Putamen (tissue), 1 donor: ENCODE measurements at regions not wholly inside any gene's neighbourhood (a gene's known extent, or its start where the extent isn't known, plus 50 kb on each side); places are given as distances from the start of the nearest gene placed in this dataset.

ENCODE experiments used
- DNase-seq: peaks from one replicate; pipeline ENCODE4 v3.0.0-alpha.2; 2016; ENCODE audit warnings: low spot score

GRCh38 chr10:31081937-31082840 lies 50.5 kb upstream of the ZNF438 start:
- DNase-seq = no peak

- peak; percentile 12 for DNase-seq
Observed at GRCh38 chr10:31083765-31084184, 52.1 kb upstream of the ZNF438 start.

DNA sequence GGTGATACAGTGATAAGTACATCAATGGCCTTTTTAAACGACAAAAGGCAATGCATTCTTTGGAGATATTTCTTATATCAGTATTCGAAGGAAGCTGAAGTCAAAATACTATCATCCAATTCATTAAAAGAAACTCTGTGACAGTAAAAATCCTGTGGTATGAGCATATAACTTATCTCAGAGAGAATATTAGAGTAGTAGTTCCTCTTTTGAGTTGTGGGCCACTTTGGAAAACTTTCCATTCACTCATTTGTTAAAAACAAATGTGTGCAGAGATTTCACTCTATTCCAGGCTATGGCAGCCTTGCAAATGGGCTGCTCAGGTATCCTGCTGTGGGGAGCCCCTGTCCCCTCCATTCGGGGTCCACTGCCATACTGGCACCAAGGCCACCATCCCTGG lies 55.3 kb upstream of the ZNF438 start:
- DNase-seq = no peak

- DNase-seq = no peak
Observed at GRCh38 chr10:31087851-31088250, 56.2 kb upstream of the ZNF438 start.

GRCh38 chr10:31090894-31091607 lies 59.4 kb upstream of the ZNF438 start:
- DNase-seq = no peak

DNA sequence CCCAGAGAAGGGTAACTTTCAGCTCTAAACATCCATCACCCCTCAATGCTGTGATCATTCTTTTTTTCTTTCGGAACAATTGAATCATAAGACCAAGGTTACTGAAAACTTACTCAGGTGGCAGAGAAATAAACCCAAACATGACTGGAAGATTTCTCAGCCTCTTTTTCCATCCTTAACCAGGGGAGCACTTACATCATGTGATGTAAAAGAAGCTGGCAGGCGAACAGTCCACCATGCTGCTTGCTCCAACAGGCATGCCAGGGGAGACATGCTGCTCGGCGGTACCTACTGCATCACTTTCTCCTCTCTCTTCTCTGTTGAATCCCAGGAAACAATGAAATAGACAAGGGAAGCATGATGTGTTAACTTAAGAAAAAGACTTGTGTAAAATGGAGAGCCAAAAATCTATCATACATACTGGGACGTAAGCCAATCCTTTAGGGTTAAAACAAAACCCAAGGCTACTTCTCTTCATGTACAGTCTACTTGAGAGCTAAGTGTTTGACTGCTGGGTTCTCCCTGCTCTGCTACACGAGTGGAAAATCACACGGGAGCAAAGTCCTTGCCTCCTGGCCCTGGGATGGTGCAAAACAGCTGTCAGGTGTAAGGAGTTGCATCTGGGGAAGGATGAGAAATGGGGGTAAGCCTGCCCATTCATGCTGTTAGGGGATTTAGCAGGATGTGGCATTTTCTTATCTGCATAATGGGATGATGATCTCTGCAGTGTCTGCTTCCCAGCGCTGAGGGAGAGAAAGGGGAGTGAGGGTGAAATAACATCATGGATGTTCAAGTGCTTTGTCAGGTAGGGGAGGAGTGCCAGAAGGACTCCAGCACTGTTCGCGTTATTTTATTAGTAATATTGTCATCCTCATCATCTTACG lies 64.3 kb upstream of the ZNF438 start:
- no peak for DNase-seq

DNA sequence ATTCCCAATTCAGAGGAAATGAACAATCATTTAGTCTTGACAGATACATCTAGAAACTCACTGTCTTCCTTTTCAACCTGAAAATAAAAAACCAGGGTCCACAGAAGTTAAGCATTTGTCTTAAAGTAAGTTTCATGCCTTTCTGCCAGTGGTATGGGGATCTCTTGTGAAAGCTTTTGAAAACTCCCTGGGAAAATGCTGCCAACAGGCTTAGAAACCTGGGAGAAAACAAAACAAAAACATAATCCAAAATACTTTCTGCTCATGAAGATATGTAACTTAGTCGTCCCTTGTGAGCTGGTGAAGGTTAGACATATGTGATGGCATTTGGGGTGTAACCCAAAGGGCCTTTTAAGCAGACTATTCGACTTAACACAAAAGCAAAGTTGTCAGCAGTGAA lies 66.4 kb upstream of the ZNF438 start:
- DNase-seq = no peak

DNA sequence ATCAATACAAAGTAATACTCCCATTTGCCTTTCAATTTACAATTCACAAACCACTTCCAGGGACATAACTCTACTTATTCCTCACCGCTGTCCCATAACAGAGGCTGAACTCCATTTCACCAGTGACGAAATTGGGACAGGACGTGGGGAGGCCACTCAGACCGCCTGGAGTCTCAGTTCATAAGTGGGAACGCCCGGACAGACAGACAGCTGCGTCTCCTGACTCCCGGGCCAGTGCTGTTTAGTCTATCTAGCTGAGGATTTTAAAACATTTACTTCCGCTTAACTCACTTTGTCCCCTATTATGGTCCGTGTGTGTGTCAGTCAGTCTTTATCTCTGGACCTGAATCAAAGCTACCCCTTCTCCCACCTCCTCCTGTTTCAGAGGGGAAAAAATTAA lies 67.4 kb upstream of the ZNF438 start:
- no peak for DNase-seq

GRCh38 chr10:31099664-31100063 lies 68.0 kb upstream of the ZNF438 start:
- no peak for DNase-seq

DNA sequence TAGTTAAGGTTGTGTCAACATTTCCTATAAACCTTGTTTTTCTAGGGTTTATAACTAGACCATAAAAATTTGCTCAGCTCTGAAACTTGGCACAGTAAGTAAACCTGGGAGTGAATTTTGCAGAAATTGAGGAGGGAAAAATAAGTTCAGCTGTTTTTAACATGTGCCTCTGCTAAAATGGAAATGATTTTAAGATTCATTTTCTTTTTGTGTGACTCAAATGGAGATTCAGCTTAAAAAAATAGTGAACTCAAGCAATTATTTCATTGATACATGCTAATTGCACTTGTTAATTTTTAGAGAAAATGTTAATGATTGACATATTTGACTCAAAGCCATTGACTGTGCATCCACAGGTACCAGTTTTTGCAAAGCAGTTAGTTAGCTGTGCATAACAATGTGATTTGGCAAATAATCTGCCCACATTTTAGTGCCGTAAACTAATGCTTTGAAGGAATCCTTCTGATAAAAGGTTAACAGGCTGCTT lies 68.5 kb upstream of the ZNF438 start:
- DNase-seq = no peak

DNA sequence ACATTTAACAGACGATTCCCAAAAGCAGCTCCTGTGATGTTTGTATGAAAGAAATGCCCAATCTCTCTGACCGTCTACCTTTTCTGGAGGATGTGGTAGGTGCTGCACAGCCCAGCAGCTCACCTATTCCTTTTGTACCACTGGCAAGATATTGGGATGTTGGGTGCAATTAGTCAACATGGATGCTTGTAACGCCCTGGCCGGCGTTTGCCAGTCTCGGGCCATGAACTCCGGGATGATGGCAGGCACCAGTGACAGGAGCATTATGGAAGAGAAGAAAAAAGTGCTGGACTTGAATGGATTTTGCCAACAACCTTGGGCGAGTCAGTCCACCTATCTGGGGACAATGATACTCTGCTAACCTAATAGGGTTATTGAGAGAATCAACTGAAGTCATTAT lies 69.0 kb upstream of the ZNF438 start:
- DNase-seq = no peak

DNA sequence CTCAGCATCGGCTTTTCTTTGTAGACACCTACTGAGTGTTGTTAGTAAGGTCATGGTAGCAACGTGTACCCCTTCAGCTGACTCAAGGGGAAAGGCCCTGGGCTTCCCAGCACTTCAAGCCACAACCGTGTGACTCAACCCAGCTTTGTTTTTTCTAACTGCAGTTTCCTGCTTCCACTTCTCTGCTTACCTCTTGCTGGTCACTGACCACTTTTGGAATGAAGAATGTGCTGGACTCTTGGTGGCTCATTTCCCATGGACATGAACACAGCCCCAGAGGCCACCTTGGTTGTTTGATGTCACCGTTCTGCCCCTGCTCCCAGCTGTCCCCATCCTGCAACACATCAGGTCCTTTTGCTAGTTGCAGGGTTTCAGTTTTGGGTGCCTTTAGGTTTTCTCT lies 69.5 kb upstream of the ZNF438 start:
- DNase-seq = no peak

DNA sequence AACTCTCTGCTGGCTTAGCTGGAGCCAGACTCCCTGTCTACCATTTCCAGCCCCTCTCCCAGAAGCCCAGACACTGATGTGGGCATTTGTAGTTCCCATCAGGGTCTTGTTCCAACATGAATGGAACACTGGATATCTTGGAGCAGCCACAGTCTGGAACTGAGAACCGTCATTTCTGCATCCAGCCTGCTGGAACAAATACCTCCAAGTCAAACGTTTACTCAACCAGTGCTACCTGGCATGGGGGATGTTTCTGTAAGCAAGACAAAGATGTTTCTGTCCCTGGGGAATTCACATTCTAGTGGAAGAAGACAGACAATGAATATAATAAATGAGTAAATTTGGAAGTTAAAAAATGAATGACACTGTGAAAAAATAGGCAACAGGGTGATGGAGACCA lies 70.8 kb upstream of the ZNF438 start:
- no peak for DNase-seq

GRCh38 chr10:31103112-31103511 lies 71.4 kb upstream of the ZNF438 start:
- DNase-seq = no peak

DNA sequence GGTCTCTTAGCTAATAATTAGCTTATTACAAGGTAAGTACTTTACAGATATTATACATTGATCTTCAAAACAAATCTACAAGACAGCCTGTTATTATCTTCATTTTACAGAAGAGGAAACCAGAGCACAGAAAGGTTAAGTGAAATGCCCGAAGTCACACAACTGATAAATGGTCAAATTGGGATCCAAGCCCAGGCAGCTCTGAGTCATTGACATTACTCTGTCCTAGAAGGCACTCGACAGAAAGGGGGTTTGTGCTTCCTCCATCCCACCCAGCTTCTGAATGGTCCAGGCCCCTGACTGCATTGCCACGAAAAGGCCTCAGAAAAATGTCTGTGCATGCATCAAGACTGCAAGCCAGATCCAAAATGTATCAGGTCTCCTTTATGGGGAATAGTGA lies 81.3 kb upstream of the ZNF438 start:
- no peak for DNase-seq

GRCh38 chr10:31116226-31116625 lies 84.6 kb upstream of the ZNF438 start:
- no peak for DNase-seq

DNA sequence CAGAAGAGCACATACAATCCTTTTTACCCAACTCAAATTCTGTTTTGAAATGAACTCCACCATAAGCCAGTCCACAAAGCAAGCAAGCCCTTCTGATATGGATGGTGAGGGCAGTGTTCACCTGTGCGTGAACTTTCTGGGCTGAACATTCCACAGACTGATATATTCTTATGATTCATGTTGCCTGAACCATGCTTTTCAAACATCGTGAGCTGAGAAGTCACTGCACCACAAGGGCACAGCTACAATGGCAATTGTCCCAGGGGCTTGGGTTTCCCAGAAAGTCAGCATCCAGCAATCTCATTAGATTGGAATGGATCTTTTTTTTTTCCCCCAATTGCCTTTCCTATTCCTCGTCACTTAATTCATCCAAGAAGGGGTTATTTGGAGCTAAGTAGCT lies 86.9 kb upstream of the ZNF438 start:
- no peak for DNase-seq

- DNase-seq = no peak
Observed at GRCh38 chr10:31120392-31120791, 88.7 kb upstream of the ZNF438 start.

DNA sequence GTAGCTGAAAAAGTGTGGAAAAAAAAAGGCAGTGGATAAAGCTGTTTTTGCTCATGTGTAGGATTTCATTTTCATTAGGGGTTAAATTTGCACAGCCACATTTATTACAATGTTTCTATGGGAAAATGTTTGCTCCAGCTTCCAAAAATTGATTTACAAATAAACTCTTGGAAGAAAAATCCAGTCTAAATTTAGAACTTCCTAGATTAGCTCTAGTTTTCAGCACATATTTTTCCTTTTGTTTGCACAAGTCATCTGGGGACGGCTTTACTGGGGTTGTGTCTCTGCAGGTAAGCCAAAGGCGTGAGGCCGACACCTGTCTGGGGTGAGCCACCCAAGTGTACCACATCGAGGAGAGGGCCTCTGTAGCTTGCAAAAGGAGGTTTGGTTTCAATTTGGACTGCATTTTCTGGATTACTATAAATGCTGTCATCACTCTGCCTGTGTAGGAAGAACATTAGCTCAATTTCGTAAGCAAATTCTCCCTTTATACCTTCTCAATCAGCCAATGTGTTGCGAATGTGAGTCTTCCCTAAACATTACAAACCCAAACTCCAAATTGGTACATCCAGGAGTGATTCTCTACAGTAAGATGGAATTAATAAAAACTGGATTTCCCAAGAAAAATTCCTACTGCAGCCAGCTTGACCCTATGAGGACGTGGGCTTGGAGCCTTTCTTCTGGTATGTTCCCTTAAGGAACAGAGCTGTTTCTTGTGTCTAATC lies 89.5 kb upstream of the ZNF438 start:
- DNase-seq = no peak

DNA sequence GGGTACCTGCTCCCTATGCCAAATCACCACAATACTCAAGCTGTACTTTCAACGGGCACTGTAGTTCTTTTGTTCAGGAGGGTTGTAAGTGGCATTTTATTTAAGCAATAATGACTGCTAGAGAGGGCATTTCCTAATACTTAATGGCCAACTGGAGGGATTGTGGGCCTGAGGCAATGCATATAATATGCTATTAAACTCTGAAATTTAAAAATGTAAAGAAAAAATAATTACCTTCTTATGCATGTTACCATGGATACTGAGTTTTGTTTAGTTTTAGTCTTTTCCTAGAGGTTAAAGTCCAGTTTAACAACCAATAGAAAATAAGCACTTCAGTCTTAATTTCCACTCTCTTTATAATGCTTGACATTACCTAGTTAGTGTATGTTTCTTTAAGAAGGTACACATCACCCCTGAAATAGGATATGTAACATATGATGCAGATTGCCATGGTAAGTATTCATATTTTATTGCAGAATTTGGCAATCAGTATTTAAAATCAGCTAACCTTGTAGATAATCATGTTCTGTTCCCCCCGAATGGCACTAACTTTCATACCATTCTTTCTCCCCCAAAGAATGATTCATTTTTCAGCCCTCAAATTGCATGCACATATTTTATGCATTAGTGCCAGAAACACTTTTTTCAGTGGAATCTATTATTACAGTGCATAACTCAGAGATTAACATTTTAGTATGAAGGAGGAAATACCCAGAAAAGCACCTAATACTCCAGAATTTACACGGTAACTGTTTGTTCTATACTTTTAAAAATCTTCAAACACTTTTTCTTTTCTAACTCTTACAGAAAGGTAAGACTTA lies 90.3 kb upstream of the ZNF438 start:
- no peak for DNase-seq

DNA sequence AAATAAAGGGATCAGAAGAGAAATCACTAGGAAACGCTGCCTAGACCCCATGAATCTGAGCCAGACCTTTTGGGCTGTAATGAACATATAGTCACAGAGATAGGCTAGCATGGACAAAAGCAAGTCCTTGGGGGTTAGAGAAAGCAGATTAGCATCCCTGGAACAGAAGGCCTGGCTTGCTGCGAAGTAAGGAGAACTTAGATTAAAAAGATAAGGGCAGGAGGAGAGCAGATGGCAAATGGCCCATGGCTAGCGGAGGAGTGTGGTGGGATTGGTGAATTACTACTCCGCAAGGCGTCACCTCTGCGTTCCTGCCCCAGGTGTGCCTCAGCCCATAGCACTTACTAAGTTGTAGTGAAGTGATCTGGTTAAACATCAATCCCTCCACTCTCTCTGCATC lies 92.3 kb upstream of the ZNF438 start:
- DNase-seq = no peak
